Urinary bladder (tissue), 3 donors: ENCODE measurements at regions not wholly inside any gene's neighbourhood (a gene's known extent, or its start where the extent isn't known, plus 50 kb on each side); places are given as distances from the start of the nearest gene placed in this dataset.
"Not testable (repeated sequence)": the region's sequence is repeated elsewhere in the genome, so short reads cannot be mapped to it uniquely, and the experiment has no call there.

Source experiments
- DNase-seq: peaks from one replicate; pipeline ENCODE4 v3.0.0-alpha.2; 2015; ENCODE audit errors: extremely low spot score
- H3K27ac ChIP-seq: one replicate; pipeline ENCODE4 v1.5.1; 2013; ENCODE audit warnings: low read depth, mild to moderate bottlenecking, moderate library complexity
- H3K36me3 ChIP-seq: one replicate; pipeline ENCODE4 v1.6.1; 2013; ENCODE audit warnings: mild to moderate bottlenecking, moderate library complexity; ENCODE audit not compliant: insufficient read depth
- H3K4me1 ChIP-seq: one replicate; pipeline ENCODE4 v1.6.1; 2013; ENCODE audit warnings: mild to moderate bottlenecking, moderate library complexity; ENCODE audit not compliant: insufficient read depth
- H3K4me3 ChIP-seq: one replicate; pipeline ENCODE4 v1.5.1; 2013; ENCODE audit warnings: low read depth, low read length
- WGBS: extraction: QIAGEN DNeasy Blood & Tissue Kit; methylation state at CpG from one replicate; pipeline ENCODE4 v1.1.7; 2013; 5-methylcytosine and 5-hydroxymethylcytosine counted together
- donor health status: healthy with polysubstance abuse.
- donor health status: healthy.

DNA sequence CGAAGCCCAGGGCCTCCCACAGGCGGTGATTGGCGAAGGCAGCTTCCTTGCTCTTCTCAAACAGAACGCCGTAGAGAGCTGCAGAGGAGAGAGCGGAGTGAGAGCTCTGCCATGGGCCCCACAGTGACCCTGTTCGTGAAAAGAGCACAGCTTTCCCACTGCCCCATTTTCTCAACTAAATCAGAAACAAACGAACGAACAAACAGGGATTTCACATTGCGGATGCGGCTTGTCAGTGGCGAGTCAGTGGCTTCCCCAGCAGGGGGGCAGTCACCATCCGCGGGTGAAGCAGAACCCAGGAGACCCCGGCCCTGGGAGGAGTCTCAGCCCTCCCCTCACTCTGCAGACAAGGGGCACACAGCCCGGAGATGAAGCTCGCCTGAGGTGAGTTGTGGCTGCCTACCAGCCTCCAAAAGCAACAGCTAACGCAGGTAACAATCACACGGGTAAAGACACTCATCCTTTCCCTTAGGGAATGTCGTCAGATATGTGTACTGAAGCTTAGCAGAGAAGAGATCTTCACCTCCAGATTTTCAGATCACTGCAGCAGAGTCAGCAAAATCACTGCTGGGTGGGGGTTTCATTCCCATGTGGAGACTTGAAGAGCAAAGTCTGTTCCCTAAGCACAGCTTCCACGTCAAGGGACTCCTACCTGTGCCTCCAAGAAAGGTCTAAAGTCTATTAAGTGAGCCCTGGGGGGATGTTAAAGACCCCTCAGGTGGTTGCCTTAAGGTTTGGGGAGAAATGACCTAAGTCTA lies 51.2 kb upstream of the GPR31 start:
- Histone ChIP-seq H3K27ac (no peak overlapping the region), H3K4me3 (no peak overlapping the region), H3K4me1 (no peaks in the 10 kb centered on the region), H3K36me3 (no peaks in the 10 kb centered on the region)
- no peak for DNase-seq
- 81% methylated on average over 21 of the region's 21 CpGs for WGBS

- no peaks in the 10 kb centered on the region for H3K4me1 ChIP-seq
- 92% methylated on average over 9 of the region's 9 CpGs for WGBS
- DNase-seq, result no peak
- no peak overlapping the region for H3K4me3 ChIP-seq
- no peak overlapping the region for H3K27ac ChIP-seq
- no peaks in the 10 kb centered on the region for H3K36me3 ChIP-seq
These were observed 51.8 kb upstream of the GPR31 start for GRCh38 chr6:167209577-167209975.

DNA sequence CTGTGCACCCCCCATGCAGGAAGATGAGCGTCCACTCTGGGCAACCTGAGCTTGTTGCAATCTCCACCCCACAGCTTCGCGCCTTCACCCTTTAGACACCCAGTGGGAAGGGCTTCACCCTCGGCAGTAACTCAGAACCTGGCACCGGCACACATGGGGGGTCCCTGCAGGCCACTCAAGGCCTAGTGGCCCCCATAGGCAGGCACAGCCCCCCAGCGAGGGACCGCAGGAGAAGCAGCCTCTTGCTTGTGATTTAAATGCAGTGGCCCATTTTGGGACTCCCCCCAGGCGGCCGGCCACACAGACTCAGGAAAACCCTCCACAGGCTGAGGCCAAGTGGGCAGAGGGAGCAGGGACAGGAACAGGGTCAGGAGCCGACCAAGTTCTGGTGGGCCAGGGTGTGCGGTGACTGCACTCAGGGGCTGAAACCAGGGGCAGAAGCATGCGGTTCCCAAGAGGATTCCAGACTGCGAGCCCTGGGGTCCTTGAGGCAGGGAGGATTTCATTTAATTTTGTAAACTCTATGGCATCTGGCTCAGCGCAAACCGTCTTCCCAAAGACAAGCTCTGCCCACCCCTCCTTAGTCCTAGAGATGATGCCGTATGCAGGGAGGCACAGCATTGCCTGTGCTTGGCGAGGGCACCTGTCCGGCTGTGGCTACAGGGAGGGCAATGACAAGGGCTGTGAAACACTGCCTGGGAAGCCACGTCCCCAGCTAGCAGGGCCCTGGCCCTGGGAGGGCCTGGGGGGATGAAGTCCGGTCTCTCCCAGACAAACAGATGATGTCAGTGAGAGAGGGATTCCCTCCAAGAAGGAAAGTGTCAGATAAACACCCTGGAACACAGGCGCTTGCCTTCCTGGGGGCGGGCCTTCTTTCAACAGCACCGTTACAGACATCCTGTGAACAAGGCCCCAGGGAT lies 52.9 kb upstream of the GPR31 start:
- Histone ChIP-seq H3K4me1 (no peaks in the 10 kb centered on the region), H3K36me3 (no peaks in the 10 kb centered on the region), H3K27ac (no peak overlapping the region), H3K4me3 (no peak overlapping the region)
- WGBS, result 69% methylated on average over 23 of the region's 23 CpGs
- peak; percentile 35 for DNase-seq

- H3K27ac ChIP-seq, result no peak overlapping the region
- no peaks in the 10 kb centered on the region for H3K36me3 ChIP-seq
- DNase-seq, result no peak
- WGBS, result 91% methylated on average over 1 of the region's 1 CpG
- no peaks in the 10 kb centered on the region for H3K4me1 ChIP-seq
- H3K4me3 ChIP-seq, result no peak overlapping the region
These were observed 53.5 kb upstream of the GPR31 start for GRCh38 chr6:167211295-167211648.

DNA sequence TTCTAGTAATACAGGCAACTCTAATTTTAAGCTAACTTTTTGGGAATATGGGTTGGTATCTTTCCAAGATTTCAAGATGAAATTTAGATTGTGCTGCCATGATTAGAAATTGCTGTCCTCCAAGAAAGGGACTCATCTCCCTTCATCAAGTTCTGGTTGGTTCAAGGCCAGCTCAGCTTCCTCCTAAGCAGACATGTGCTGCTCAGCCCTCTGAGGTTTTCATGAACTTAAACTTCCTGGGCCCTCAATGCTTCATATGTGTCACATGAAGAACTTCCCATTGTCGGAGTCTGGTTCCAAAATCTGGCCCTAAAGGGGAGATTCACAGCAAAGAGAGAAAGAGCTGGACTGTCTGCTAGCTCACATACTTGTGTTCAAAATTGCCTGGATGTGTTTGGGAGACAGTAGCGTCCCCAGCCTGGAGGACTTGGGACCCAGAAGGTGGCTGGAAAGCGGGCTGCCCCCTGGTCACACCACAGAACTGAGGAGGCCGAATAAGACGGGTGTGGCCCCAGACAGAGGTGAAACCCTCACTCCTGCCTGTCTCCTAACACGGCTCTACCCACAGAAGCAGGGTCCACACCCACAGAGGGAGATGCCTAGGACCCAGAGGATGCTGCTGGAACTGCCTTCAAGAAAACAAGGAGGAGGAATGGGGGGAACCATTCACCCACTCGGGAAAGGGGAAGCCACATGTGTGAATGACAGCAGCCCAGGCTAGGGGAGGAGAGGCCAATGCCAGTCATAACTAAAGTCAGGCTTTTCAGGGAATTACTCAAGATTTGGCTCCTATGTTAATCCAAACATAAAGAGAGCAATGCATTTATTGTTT lies 54.3 kb upstream of the GPR31 start:
- no peaks in the 10 kb centered on the region for H3K4me1 ChIP-seq
- H3K4me3 ChIP-seq, result no peak overlapping the region

DNA sequence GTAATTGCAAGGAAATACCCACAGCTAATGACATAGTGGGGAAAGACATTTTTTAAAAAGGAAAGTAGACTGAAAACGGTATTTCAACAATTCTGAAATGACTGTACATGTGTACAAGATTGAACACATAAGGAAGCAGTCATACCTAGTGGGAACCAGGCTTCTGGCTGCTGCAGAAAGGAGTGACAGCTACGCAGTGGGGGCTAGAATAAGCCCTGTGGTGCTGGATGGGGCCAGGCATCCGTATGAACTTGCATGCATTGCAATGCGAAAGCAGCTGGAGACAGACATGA lies 54.9 kb upstream of the GPR31 start:
- no peak for DNase-seq
- Histone ChIP-seq H3K27ac (no peak overlapping the region), H3K36me3 (no peaks in the 10 kb centered on the region), H3K4me1 (no peaks in the 10 kb centered on the region), H3K4me3 (no peak overlapping the region)
- 87% methylated on average over 4 of the region's 4 CpGs for WGBS

More for the DNA sequence above, 54.3 kb upstream of the GPR31 start:
- Histone ChIP-seq H3K27ac (no peak overlapping the region), H3K36me3 (no peaks in the 10 kb centered on the region)
- DNase-seq, result no peak
- 56% methylated on average over 7 of the region's 7 CpGs for WGBS

DNA sequence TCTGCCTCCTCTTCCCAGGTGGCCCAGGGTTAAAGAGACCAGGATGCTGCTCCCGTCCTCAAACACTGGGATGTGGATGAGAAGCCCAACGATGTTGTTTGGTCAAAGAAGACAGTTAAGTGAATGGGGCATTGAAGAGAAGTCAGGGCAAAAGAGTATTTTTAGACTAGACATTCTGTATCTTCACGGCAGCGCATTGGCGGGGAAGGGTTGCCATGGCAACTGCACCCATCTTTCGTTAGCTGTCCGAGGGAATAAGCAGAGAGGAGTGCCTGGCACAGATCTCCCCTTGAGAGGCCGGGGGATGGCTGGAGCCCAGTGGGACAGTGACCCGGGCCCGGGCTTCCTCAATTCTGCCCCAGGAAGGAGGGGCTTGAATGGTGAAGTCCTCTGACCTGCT lies 56.4 kb upstream of the GPR31 start:
- Histone ChIP-seq H3K4me3 (no peak overlapping the region), H3K36me3 (no peaks in the 10 kb centered on the region), H3K27ac (no peak overlapping the region), H3K4me1 (no peaks in the 10 kb centered on the region)
- DNase-seq, result no peak
- WGBS, result 53% methylated on average over 10 of the region's 10 CpGs

DNA sequence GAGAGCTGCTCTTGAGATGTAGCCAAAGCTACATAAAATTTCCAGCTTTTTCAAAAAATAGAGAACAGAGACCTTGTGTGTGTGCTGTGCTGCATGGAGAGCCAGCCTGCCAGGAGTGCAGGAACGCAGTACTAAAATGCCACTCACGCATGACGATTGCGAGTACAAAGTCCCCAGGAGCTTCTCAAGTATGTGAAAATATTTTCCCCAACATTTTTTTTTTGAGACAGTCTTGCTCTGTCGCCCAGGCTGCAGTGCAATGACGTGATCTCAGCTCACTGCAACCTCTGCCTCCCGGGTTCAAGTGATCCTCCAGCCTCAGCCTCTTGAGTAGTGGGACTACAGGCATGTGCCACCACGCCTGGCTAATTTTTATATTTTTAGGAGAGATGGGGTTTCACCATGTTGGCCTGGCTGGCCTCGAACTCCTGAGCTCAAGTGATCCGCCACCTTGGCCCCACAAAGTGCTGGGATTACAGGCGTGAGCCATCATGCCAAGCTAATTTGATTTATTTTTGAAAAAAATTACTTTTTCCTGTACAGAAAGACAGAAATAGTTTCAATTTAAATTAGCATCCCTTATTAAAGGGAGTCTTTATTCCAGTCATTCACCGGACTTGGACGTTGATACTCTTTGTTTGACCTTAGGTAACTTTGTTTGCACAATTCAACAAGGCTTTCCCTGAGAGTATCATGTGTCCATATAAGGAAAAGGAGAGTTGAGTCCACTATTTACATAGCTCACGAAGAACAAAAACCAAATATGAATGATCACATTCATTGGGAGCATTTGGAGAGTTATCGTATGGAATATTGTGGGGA lies 57.9 kb upstream of the GPR31 start:
- 49% methylated on average over 13 of the region's 15 CpGs for WGBS
- not testable (repeated sequence) for H3K4me1 ChIP-seq, H3K36me3 ChIP-seq, H3K4me3 ChIP-seq, H3K27ac ChIP-seq, DNase-seq

DNA sequence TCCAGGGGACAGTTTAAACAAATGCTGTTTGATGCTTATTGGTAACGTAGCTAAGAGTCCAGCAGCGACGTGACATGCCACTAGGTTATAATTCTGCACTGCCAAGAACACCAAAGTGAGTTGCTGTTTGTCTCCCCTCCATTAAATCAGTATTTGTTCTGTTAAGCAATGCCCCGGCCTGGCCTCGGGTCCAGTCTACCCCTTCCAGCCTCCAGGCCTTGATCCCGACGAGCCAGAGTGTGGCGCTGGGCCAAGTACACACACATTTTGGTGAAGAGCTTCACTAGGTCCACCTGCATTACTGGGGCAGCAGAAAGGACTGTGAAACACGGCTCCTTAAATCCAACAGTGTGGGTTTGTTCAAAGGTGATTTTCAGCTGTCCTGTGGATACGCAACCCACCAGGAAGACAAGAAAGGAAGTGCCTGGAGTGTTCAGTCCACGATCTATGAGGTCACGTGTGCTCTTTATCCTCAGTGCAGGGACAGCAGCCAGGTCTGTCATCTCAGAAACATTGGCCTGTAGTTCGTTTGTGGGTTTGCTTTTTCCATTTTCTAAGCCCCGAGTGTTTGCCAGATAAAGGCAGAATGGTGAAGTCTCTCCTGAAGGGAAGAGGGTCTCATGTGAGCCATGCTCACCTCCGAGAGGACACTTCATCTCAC lies 58.7 kb upstream of the GPR31 start:
- not testable (repeated sequence) for H3K4me1 ChIP-seq, H3K36me3 ChIP-seq, DNase-seq, H3K27ac ChIP-seq, H3K4me3 ChIP-seq
- 65% methylated on average over 15 of the region's 15 CpGs for WGBS

DNA sequence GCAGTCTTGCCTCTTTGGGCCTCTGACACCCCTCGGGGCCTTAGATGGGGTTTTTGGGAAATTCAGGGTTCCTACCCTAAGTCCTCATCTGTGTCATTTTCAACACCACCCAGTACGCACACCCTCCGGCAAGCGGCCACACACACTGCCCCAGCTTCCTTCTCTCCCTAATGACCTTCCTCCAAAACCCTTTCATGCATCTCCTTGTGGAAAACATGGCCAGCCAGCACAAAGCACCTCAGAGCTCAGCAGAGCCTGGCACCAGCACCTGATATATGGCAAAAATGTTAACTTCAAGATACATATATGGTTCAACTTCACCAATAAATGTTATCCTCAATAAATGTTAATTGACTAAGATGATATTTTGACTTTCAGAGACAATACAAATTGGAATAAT lies 59.3 kb upstream of the GPR31 start:
- not testable (repeated sequence) for H3K36me3 ChIP-seq, DNase-seq, H3K4me1 ChIP-seq, H3K27ac ChIP-seq, H3K4me3 ChIP-seq
- WGBS, result 98% methylated on average over 4 of the region's 4 CpGs

DNA sequence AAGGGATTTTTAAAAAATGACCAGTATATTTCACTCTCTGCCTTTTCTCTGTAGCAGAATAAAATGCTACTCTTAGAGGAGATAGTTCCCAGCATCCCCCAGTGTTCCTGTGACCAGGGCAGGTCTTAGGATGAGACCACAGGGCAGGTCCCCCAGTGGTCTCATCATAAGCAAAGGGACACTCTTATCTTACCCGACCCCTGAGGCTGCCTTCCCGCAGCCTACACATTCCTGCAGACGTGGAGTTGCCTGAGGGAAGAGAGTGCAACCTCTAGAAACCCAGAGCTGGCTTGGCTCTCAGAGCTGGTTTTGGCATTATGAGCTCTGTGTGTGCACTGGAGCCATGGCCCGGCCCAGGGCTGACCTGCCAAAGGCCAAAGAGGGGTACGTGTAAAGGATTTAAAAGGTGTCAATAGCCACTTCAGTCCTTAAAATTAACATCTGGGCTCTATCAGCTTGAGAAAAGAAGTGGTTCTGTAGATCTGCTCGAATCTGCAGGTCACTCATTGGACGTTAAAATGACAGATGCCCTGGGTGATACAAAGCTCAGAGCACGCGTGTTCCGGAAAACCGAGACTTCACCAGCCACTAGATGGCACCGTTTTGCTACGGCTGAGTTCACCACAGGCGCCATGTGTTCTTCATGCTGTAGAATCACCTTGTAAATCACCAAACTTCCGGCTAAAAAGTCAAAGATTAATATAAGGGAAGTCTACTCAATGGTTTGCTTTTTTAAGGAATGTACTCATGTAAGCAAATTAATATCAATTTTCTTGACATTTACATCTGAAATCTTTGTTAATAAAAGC lies 60.4 kb upstream of the GPR31 start:
- not testable (repeated sequence) for H3K36me3 ChIP-seq, DNase-seq, H3K4me1 ChIP-seq, H3K4me3 ChIP-seq, H3K27ac ChIP-seq
- 20% methylated on average over 11 of the region's 15 CpGs for WGBS

- not testable (repeated sequence) for H3K4me3 ChIP-seq, H3K4me1 ChIP-seq, DNase-seq, H3K36me3 ChIP-seq, H3K27ac ChIP-seq
- 84% methylated on average over 4 of the region's 4 CpGs for WGBS
These were observed 61.3 kb upstream of the GPR31 start for GRCh38 chr6:167219079-167219478.
